Transverse colon (tissue), 4 donors: ENCODE measurements at regions not wholly inside any gene's neighbourhood (a gene's known extent, or its start where the extent isn't known, plus 50 kb on each side); places are given as distances from the start of the nearest gene placed in this dataset.

Experiments used
- CTCF ChIP-seq, 5 experiments: fragments of 200-600 bp in 3 of 5; fragments of 450-650 bp in 2 of 5; sonication (generic) in 3 of 5; IDR thresholded peaks; 1 replicate in 2 of 5; 2 replicates in 3 of 5; pipeline ENCODE4 v1.5.1; 2016 to 2017; ENCODE audit warnings: antibody characterized with exemption in 5 of 5, inconsistent platforms in 3 of 5, mild to moderate bottlenecking in 2 of 5, moderate library complexity in 1 of 5
- POLR2AphosphoS5 ChIP-seq, 3 donors: sonication (generic); formaldehyde crosslinking; IDR thresholded peaks; one replicate each; pipeline ENCODE4 v1.6.1; 2016; ENCODE audit warnings: antibody characterized with exemption in 3 of 3

GRCh38 chr5:162911873-162912272 lies 525.5 kb upstream of the CCNG1 start:
- TF ChIP-seq CTCF (IDR thresholded peaks at IDR 0.05) (no peak), POLR2AphosphoS5 (IDR thresholded peaks at IDR 0.05) (no peak)
